DND-41 (cell line): ENCODE measurements at regions not wholly inside any gene's neighbourhood (a gene's known extent, or its start where the extent isn't known, plus 50 kb on each side); places are given as distances from the start of the nearest gene placed in this dataset.

ENCODE experiments used
- ATAC-seq: fragments of 200-7000 bp; cut with Tn5 transposase; 3 replicates; pipeline ENCODE4 v1.9.1; 2021; ENCODE audit warnings: low read depth; ENCODE audit not compliant: insufficient read depth
- DNase-seq: peaks from one replicate; pipeline ENCODE4 v3.0.0-alpha.2; 2020
- H2AFZ ChIP-seq: 2 replicates; pipeline ENCODE4 v1.6.0; 2012; ENCODE audit warnings: low read depth, low read length
- H3K27ac ChIP-seq: 2 replicates; pipeline ENCODE4 v1.5.1; 2012; ENCODE audit warnings: low read length, inconsistent platforms
- H3K27me3 ChIP-seq: fragments of 200-600 bp; sonication (generic); 2 replicates; pipeline ENCODE4 v1.6.0; 2012; ENCODE audit warnings: low read length, mild to moderate bottlenecking, inconsistent platforms; ENCODE audit not compliant: insufficient read depth, poor library complexity
- H3K36me3 ChIP-seq: 2 replicates; pipeline ENCODE4 v1.5.1; 2012; ENCODE audit warnings: low read length, inconsistent platforms; ENCODE audit not compliant: insufficient read depth
- H3K4me1 ChIP-seq: 2 replicates; pipeline ENCODE4 v1.5.1; 2012; ENCODE audit warnings: mild to moderate bottlenecking, low read length; ENCODE audit not compliant: insufficient read depth
- H3K4me2 ChIP-seq: 2 replicates; pipeline ENCODE4 v1.6.0; 2012; ENCODE audit warnings: mild to moderate bottlenecking, moderate library complexity, low read length, inconsistent platforms; ENCODE audit not compliant: insufficient read depth
- H3K4me3 ChIP-seq, 2 experiments: fragments of 200-600 bp in 1 of 2; shearing (Covaris generic) in 1 of 2; 2 replicates each; pipeline ENCODE4 v1.5.1; 2012 to 2016; ENCODE audit warnings: inconsistent platforms in 2 of 2, low read length in 2 of 2, mild to moderate bottlenecking in 2 of 2, low read depth in 1 of 2, moderate library complexity in 1 of 2
- H3K79me2 ChIP-seq: 2 replicates; pipeline ENCODE4 v1.6.0; 2012; ENCODE audit warnings: low read length, inconsistent platforms; ENCODE audit not compliant: insufficient read depth
- H3K9ac ChIP-seq: 2 replicates; pipeline ENCODE4 v1.6.0; 2012; ENCODE audit warnings: low read depth, mild to moderate bottlenecking, inconsistent platforms, low read length, moderate library complexity
- H3K9me3 ChIP-seq: 2 replicates; pipeline ENCODE4 v1.5.1; 2012; ENCODE audit warnings: low read length, moderate library complexity, mild to moderate bottlenecking, inconsistent platforms; ENCODE audit not compliant: insufficient read depth, severe bottlenecking
- H4K20me1 ChIP-seq: 2 replicates; pipeline ENCODE4 v1.6.0; 2012; ENCODE audit warnings: low read length; ENCODE audit not compliant: insufficient read depth
- EZH2 ChIP-seq: IDR thresholded peaks from 3 replicates; pipeline ENCODE4 v1.6.1; 2012; ENCODE audit warnings: borderline replicate concordance, low read depth, mild to moderate bottlenecking, moderate library complexity, low read length, inconsistent platforms; ENCODE audit not compliant: severe bottlenecking
- TF ChIP-seq, protein P1 (sequence below): IDR thresholded peaks from 2 replicates; pipeline ENCODE4 v1.5.1; 2012; ENCODE audit warnings: borderline replicate concordance, low read length, moderate library complexity, mild to moderate bottlenecking; ENCODE audit not compliant: poor library complexity, severe bottlenecking; ENCODE audit errors: extremely low read depth

- Histone ChIP-seq H3K4me3 (no peak overlapping the region), H4K20me1 (no peaks in the 10 kb centered on the region), H3K4me1 (no peaks in the 10 kb centered on the region)
Measured at GRCh38 chr14:61185534-61185933, 95.6 kb downstream of the TMEM30B start.

GRCh38 chr14:61184112-61184511 is 97.0 kb downstream of the TMEM30B start:
- no peak overlapping the region for H3K4me3 ChIP-seq
- no peak overlapping the region for H3K9ac ChIP-seq
- no peaks in the 10 kb centered on the region for H3K79me2 ChIP-seq
- H3K36me3 ChIP-seq, result no peaks in the 10 kb centered on the region
- H3K4me2 ChIP-seq, result no peak overlapping the region
- no peak overlapping the region for H2AFZ ChIP-seq
- ATAC-seq (no peak), DNase-seq (no peak)
- H3K9me3 ChIP-seq, result no peaks in the 10 kb centered on the region
- no peak for TF ChIP-seq EZH2
- TF ChIP-seq, protein P1, sequence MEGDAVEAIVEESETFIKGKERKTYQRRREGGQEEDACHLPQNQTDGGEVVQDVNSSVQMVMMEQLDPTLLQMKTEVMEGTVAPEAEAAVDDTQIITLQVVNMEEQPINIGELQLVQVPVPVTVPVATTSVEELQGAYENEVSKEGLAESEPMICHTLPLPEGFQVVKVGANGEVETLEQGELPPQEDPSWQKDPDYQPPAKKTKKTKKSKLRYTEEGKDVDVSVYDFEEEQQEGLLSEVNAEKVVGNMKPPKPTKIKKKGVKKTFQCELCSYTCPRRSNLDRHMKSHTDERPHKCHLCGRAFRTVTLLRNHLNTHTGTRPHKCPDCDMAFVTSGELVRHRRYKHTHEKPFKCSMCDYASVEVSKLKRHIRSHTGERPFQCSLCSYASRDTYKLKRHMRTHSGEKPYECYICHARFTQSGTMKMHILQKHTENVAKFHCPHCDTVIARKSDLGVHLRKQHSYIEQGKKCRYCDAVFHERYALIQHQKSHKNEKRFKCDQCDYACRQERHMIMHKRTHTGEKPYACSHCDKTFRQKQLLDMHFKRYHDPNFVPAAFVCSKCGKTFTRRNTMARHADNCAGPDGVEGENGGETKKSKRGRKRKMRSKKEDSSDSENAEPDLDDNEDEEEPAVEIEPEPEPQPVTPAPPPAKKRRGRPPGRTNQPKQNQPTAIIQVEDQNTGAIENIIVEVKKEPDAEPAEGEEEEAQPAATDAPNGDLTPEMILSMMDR, result no peak
- H4K20me1 ChIP-seq, result no peaks in the 10 kb centered on the region
- no peak overlapping the region for H3K27ac ChIP-seq
- peaks cover 6% of the 10 kb centered on the region for H3K27me3 ChIP-seq
- H3K4me1 ChIP-seq, result no peaks in the 10 kb centered on the region

More at GRCh38 chr14:61185534-61185933, 95.6 kb downstream of the TMEM30B start:
- peaks cover 6% of the 10 kb centered on the region for H3K27me3 ChIP-seq
- DNase-seq (no peak), ATAC-seq (no peak)
- H3K4me2 ChIP-seq, result no peak overlapping the region
- H2AFZ ChIP-seq, result no peak overlapping the region
- H3K36me3 ChIP-seq, result no peaks in the 10 kb centered on the region
- no peak overlapping the region for H3K27ac ChIP-seq
- no peaks in the 10 kb centered on the region for H3K9me3 ChIP-seq
- no peaks in the 10 kb centered on the region for H3K79me2 ChIP-seq
- H3K9ac ChIP-seq, result no peak overlapping the region
- TF ChIP-seq, protein P1, result no peak
- no peak for TF ChIP-seq EZH2

GRCh38 chr14:61183196-61183885 is 97.8 kb downstream of the TMEM30B start:
- Histone ChIP-seq H3K36me3 (no peaks in the 10 kb centered on the region), H2AFZ (no peak overlapping the region), H3K9ac (no peak overlapping the region), H3K27ac (no peak overlapping the region), H4K20me1 (no peaks in the 10 kb centered on the region), H3K79me2 (no peaks in the 10 kb centered on the region), H3K4me2 (no peak overlapping the region), H3K27me3 (peaks cover 6% of the 10 kb centered on the region), H3K4me1 (no peaks in the 10 kb centered on the region), H3K4me3 (no peak overlapping the region), H3K9me3 (no peaks in the 10 kb centered on the region)
- DNase-seq, result no peak
- TF ChIP-seq EZH2, result no peak
- TF ChIP-seq, protein P1, result no peak
- no peak for ATAC-seq
